ENCODE measurements at regions not wholly inside any gene's neighbourhood (a gene's known extent, or its start where the extent isn't known, plus 50 kb on each side); places are given as distances from the start of the nearest gene placed in this dataset.

- DNase-seq (ENCODE audit: low read depth), result no peak
Measured at GRCh38 chr12:116404247-116404646, 126.8 kb upstream of the MED13L start.

GRCh38 chr12:116404913-116405611 lies 127.6 kb upstream of the MED13L start:
- DNase-seq (ENCODE audit: low read depth), result no peak

- DNase-seq (ENCODE audit: low read depth), result no peak
Measured at GRCh38 chr12:116406529-116406928, 129.0 kb upstream of the MED13L start.

GRCh38 chr12:116408489-116409250 lies 131.2 kb upstream of the MED13L start:
- DNase-seq (ENCODE audit: low read depth), result no peak

GRCh38 chr12:116411977-116412376 lies 134.5 kb upstream of the MED13L start:
- DNase-seq (ENCODE audit: low read depth), result no peak

GRCh38 chr12:116414891-116415290 lies 137.4 kb upstream of the MED13L start:
- no peak for DNase-seq (ENCODE audit: low read depth)

GRCh38 chr12:116415408-116416108 lies 138.1 kb upstream of the MED13L start:
- DNase-seq (ENCODE audit: low read depth), result no peak

GRCh38 chr12:116416166-116416565 lies 138.7 kb upstream of the MED13L start:
- DNase-seq (ENCODE audit: low read depth), result no peak

- no peak for DNase-seq (ENCODE audit: low read depth)
Measured at GRCh38 chr12:116418551-116418950, 140.6 kb upstream of the MAP1LC3B2 start.

- no peak for DNase-seq (ENCODE audit: low read depth)
Measured at GRCh38 chr12:116420227-116420880, 138.8 kb upstream of the MAP1LC3B2 start.

- DNase-seq (ENCODE audit: low read depth), result no peak
Measured at GRCh38 chr12:116421785-116422538, 137.2 kb upstream of the MAP1LC3B2 start.

GRCh38 chr12:116423094-116423493 lies 136.1 kb upstream of the MAP1LC3B2 start:
- DNase-seq (ENCODE audit: low read depth), result no peak

- no peak for DNase-seq (ENCODE audit: low read depth)
Measured at GRCh38 chr12:116425256-116426193, 133.7 kb upstream of the MAP1LC3B2 start.

GRCh38 chr12:116426391-116427136 lies 132.6 kb upstream of the MAP1LC3B2 start:
- DNase-seq (ENCODE audit: low read depth), result no peak

- no peak for DNase-seq (ENCODE audit: low read depth)
Measured at GRCh38 chr12:116427200-116427930, 131.8 kb upstream of the MAP1LC3B2 start.

GRCh38 chr12:116429826-116430360 lies 129.3 kb upstream of the MAP1LC3B2 start:
- no peak for DNase-seq (ENCODE audit: low read depth)

GRCh38 chr12:116430911-116431565 lies 128.1 kb upstream of the MAP1LC3B2 start:
- no peak for DNase-seq (ENCODE audit: low read depth)

- DNase-seq (ENCODE audit: low read depth), result no peak
Measured at GRCh38 chr12:116431677-116432300, 127.4 kb upstream of the MAP1LC3B2 start.
